ENCODE measurements at regions not wholly inside any gene's neighbourhood (a gene's known extent, or its start where the extent isn't known, plus 50 kb on each side); places are given as distances from the start of the nearest gene placed in this dataset.

- H3K4me1 ChIP-seq (ENCODE audit: control insufficient read depth in 2 of 2, insufficient read depth in 2 of 2, low read length in 2 of 2) = no peaks in the 10 kb centered on the region
- Mint-ChIP-seq H3K27me3 (no peaks in the 10 kb centered on the region), H3K4me3 (no peak overlapping the region), H3K9me3 (ENCODE audit: insufficient read depth) (no peaks in the 10 kb centered on the region), H3K27ac (no peak overlapping the region), H3K4me1 (no peaks in the 10 kb centered on the region)
- H4K20me1 ChIP-seq (ENCODE audit: control insufficient read depth, insufficient read depth, low read length, poor library complexity, severe bottlenecking) = no peaks in the 10 kb centered on the region
- TF ChIP-seq EZH2 (IDR thresholded peaks at IDR 0.05; ENCODE audit: borderline replicate concordance, insufficient read depth, low read depth, low read length, poor library complexity, severe bottlenecking) (no peak), CTCF (IDR thresholded peaks at IDR 0.05) (no peak)
- no peak overlapping the region for H3K9ac ChIP-seq (ENCODE audit: low read length)
- H3K9me3 ChIP-seq (ENCODE audit: control extremely low read depth in 1 of 3, control insufficient read depth in 2 of 3, insufficient read depth in 1 of 3, low read length in 2 of 3) = no peaks in the 10 kb centered on the region
- ChIA-PET POLR2A (no interaction called here), CTCF (no interaction called here)
- no peaks in the 10 kb centered on the region for H3K36me3 ChIP-seq (replicated peaks in 1 of 2; ENCODE audit: control extremely low read depth in 1 of 2, control insufficient read depth in 1 of 2, extremely low read depth in 1 of 2, insufficient read depth in 2 of 2, low read length in 1 of 2)
- intact Hi-C loops (cut with micrococcal nuclease) = no loop called here
- ATAC-seq (ENCODE audit: low read depth) (no peak), DNase-seq (no peak)
- no peak overlapping the region for H3K4me3 ChIP-seq (ENCODE audit: control extremely low read depth in 1 of 5, extremely low read depth in 1 of 5, insufficient read depth in 1 of 5, low read depth in 2 of 5, low read length in 4 of 5)
- no peak overlapping the region for H2AFZ ChIP-seq (ENCODE audit: insufficient read depth, low read depth, low read length, poor library complexity, severe bottlenecking)
- H3K27ac ChIP-seq (ENCODE audit: low read length in 2 of 2) = no peak overlapping the region
- no peak overlapping the region for H3K4me2 ChIP-seq (replicated peaks; ENCODE audit: low read depth, low read length, poor library complexity, severe bottlenecking)
- no CpG with 5 or more reads among the region's 1 CpG for WGBS (ENCODE audit: insufficient coverage)
- no peaks in the 10 kb centered on the region for H3K79me2 ChIP-seq (ENCODE audit: control insufficient read depth, insufficient read depth, low read length)
- H3K27me3 ChIP-seq (replicated peaks in 1 of 4; ENCODE audit: control extremely low read depth in 1 of 4, control insufficient read depth in 3 of 4, insufficient read depth in 4 of 4, low read length in 3 of 4) = no peaks in the 10 kb centered on the region
Measured at GRCh38 chrX:14412686-14413085, 116.7 kb upstream of the GLRA2 start.

GRCh38 chrX:14411326-14411725 is 118.0 kb upstream of the GLRA2 start:
- Histone ChIP-seq H3K36me3 (replicated peaks in 1 of 2; ENCODE audit: control extremely low read depth in 1 of 2, control insufficient read depth in 1 of 2, extremely low read depth in 1 of 2, insufficient read depth in 2 of 2, low read length in 1 of 2) (no peaks in the 10 kb centered on the region), H3K9me3 (ENCODE audit: control extremely low read depth in 1 of 3, control insufficient read depth in 2 of 3, insufficient read depth in 1 of 3, low read length in 2 of 3) (no peaks in the 10 kb centered on the region), H4K20me1 (ENCODE audit: control insufficient read depth, insufficient read depth, low read length, poor library complexity, severe bottlenecking) (no peaks in the 10 kb centered on the region), H2AFZ (ENCODE audit: insufficient read depth, low read depth, low read length, poor library complexity, severe bottlenecking) (no peak overlapping the region), H3K9ac (ENCODE audit: low read length) (no peak overlapping the region), H3K27me3 (replicated peaks in 1 of 4; ENCODE audit: control extremely low read depth in 1 of 4, control insufficient read depth in 3 of 4, insufficient read depth in 4 of 4, low read length in 3 of 4) (no peaks in the 10 kb centered on the region), H3K4me3 (ENCODE audit: control extremely low read depth in 1 of 5, extremely low read depth in 1 of 5, insufficient read depth in 1 of 5, low read depth in 2 of 5, low read length in 4 of 5) (no peak overlapping the region), H3K4me2 (replicated peaks; ENCODE audit: low read depth, low read length, poor library complexity, severe bottlenecking) (no peak overlapping the region), H3K27ac (ENCODE audit: low read length in 2 of 2) (no peak overlapping the region), H3K79me2 (ENCODE audit: control insufficient read depth, insufficient read depth, low read length) (no peaks in the 10 kb centered on the region), H3K4me1 (ENCODE audit: control insufficient read depth in 2 of 2, insufficient read depth in 2 of 2, low read length in 2 of 2) (no peaks in the 10 kb centered on the region)
- intact Hi-C loops (cut with micrococcal nuclease) = no loop called here
- Mint-ChIP-seq H3K9me3 (ENCODE audit: insufficient read depth) (no peaks in the 10 kb centered on the region), H3K27me3 (no peaks in the 10 kb centered on the region), H3K4me1 (no peaks in the 10 kb centered on the region), H3K27ac (no peak overlapping the region), H3K4me3 (no peak overlapping the region)
- POLR2A ChIA-PET = no interaction called here
- no peak for ATAC-seq (ENCODE audit: low read depth)
- CTCF ChIA-PET = no interaction called here
- no CpG with 5 or more reads among the region's 1 CpG for WGBS (ENCODE audit: insufficient coverage)
- TF ChIP-seq EZH2 (IDR thresholded peaks at IDR 0.05; ENCODE audit: borderline replicate concordance, insufficient read depth, low read depth, low read length, poor library complexity, severe bottlenecking) = no peak
- no peak for TF ChIP-seq CTCF (IDR thresholded peaks at IDR 0.05)
- DNase-seq = no peak

Data from B cell (primary cell).